ENCODE measurements at regions not wholly inside any gene's neighbourhood (a gene's known extent, or its start where the extent isn't known, plus 50 kb on each side); places are given as distances from the start of the nearest gene placed in this dataset.

- no peak for FAIRE-seq
- TF ChIP-seq CTCF (optimal IDR thresholded peaks at IDR 0.05 in 1 of 3, IDR thresholded peaks at IDR 0.05 in 1 of 3, conservative IDR thresholded peaks at IDR 0.05 in 1 of 3; ENCODE audit: extremely low read depth in 1 of 3, insufficient read depth in 2 of 3, low read length in 3 of 3) = no peak
- no peak for TF ChIP-seq EZH2 (IDR thresholded peaks at IDR 0.05; ENCODE audit: low read length)
These were observed 55.9 kb upstream of the FOXN2 start for GRCh38 chr2:48258481-48259149.

GRCh38 chr2:48259811-48260210 lies 54.7 kb upstream of the FOXN2 start:
- Histone ChIP-seq H3K79me2 (ENCODE audit: control insufficient read depth, insufficient read depth, low read length) (no peaks in the 10 kb centered on the region), H3K27me3 (ENCODE audit: control insufficient read depth, extremely low read depth, insufficient read depth, low read length) (no peaks in the 10 kb centered on the region), H3K4me2 (ENCODE audit: control insufficient read depth, extremely low read depth, insufficient read depth, low read depth, low read length) (no peak overlapping the region), H3K4me1 (ENCODE audit: control insufficient read depth, extremely low read depth, insufficient read depth, low read length) (no peaks in the 10 kb centered on the region), H3K9me3 (ENCODE audit: control insufficient read depth, low read depth, low read length) (no peaks in the 10 kb centered on the region), H3K9ac (ENCODE audit: control insufficient read depth, extremely low read depth, insufficient read depth, low read length) (no peak overlapping the region), H3K27ac (ENCODE audit: control insufficient read depth, insufficient read depth, low read length) (no peak overlapping the region), H4K20me1 (ENCODE audit: control insufficient read depth, extremely low read depth, insufficient read depth, low read length) (no peaks in the 10 kb centered on the region), H3K36me3 (ENCODE audit: control insufficient read depth in 2 of 2, extremely low read depth in 1 of 2, insufficient read depth in 2 of 2, low read length in 2 of 2) (no peaks in the 10 kb centered on the region), H3K9me1 (ENCODE audit: control insufficient read depth, extremely low read depth, insufficient read depth, low read length) (no peaks in the 10 kb centered on the region), H2AFZ (ENCODE audit: control insufficient read depth, low read length) (no peak overlapping the region), H3K4me3 (ENCODE audit: control insufficient read depth in 2 of 3, extremely low read depth in 1 of 3, insufficient read depth in 2 of 3, low read depth in 1 of 3, low read length in 3 of 3) (no peak overlapping the region)
- TF ChIP-seq EZH2 (IDR thresholded peaks at IDR 0.05; ENCODE audit: low read length) = no peak
- TF ChIP-seq CTCF (optimal IDR thresholded peaks at IDR 0.05 in 1 of 3, IDR thresholded peaks at IDR 0.05 in 1 of 3, conservative IDR thresholded peaks at IDR 0.05 in 1 of 3; ENCODE audit: extremely low read depth in 1 of 3, insufficient read depth in 2 of 3, low read length in 3 of 3) = no peak
- FAIRE-seq = no peak
- DNase-seq (ENCODE audit: low read depth, low spot score) = no peak
- dilution Hi-C loops (cut with MboI; ENCODE audit: extremely low pct_ligation_motif_present, low sequenced_read_pairs) = no loop called here

More at GRCh38 chr2:48258481-48259149, 55.9 kb upstream of the FOXN2 start:
- H3K9me3 ChIP-seq (ENCODE audit: control insufficient read depth, low read depth, low read length) = no peaks in the 10 kb centered on the region
- H3K9ac ChIP-seq (ENCODE audit: control insufficient read depth, extremely low read depth, insufficient read depth, low read length) = no peak overlapping the region
- H4K20me1 ChIP-seq (ENCODE audit: control insufficient read depth, extremely low read depth, insufficient read depth, low read length) = no peaks in the 10 kb centered on the region
- no peaks in the 10 kb centered on the region for H3K27me3 ChIP-seq (ENCODE audit: control insufficient read depth, extremely low read depth, insufficient read depth, low read length)
- no peaks in the 10 kb centered on the region for H3K79me2 ChIP-seq (ENCODE audit: control insufficient read depth, insufficient read depth, low read length)
- no peak overlapping the region for H3K27ac ChIP-seq (ENCODE audit: control insufficient read depth, insufficient read depth, low read length)
- no peak overlapping the region for H2AFZ ChIP-seq (ENCODE audit: control insufficient read depth, low read length)
- H3K9me1 ChIP-seq (ENCODE audit: control insufficient read depth, extremely low read depth, insufficient read depth, low read length) = no peaks in the 10 kb centered on the region
- no peak for DNase-seq (ENCODE audit: low read depth, low spot score)
- dilution Hi-C loops (cut with MboI; ENCODE audit: extremely low pct_ligation_motif_present, low sequenced_read_pairs) = no loop called here
- H3K4me3 ChIP-seq (ENCODE audit: control insufficient read depth in 2 of 3, extremely low read depth in 1 of 3, insufficient read depth in 2 of 3, low read depth in 1 of 3, low read length in 3 of 3) = no peak overlapping the region
- H3K36me3 ChIP-seq (ENCODE audit: control insufficient read depth in 2 of 2, extremely low read depth in 1 of 2, insufficient read depth in 2 of 2, low read length in 2 of 2) = no peaks in the 10 kb centered on the region
- no peaks in the 10 kb centered on the region for H3K4me1 ChIP-seq (ENCODE audit: control insufficient read depth, extremely low read depth, insufficient read depth, low read length)
- H3K4me2 ChIP-seq (ENCODE audit: control insufficient read depth, extremely low read depth, insufficient read depth, low read depth, low read length) = no peak overlapping the region
